ENCODE measurements at regions not wholly inside any gene's neighbourhood (a gene's known extent, or its start where the extent isn't known, plus 50 kb on each side); places are given as distances from the start of the nearest gene placed in this dataset.
"Not testable (repeated sequence)": the region's sequence is repeated elsewhere in the genome, so short reads cannot be mapped to it uniquely, and the experiment has no call there.

DNA sequence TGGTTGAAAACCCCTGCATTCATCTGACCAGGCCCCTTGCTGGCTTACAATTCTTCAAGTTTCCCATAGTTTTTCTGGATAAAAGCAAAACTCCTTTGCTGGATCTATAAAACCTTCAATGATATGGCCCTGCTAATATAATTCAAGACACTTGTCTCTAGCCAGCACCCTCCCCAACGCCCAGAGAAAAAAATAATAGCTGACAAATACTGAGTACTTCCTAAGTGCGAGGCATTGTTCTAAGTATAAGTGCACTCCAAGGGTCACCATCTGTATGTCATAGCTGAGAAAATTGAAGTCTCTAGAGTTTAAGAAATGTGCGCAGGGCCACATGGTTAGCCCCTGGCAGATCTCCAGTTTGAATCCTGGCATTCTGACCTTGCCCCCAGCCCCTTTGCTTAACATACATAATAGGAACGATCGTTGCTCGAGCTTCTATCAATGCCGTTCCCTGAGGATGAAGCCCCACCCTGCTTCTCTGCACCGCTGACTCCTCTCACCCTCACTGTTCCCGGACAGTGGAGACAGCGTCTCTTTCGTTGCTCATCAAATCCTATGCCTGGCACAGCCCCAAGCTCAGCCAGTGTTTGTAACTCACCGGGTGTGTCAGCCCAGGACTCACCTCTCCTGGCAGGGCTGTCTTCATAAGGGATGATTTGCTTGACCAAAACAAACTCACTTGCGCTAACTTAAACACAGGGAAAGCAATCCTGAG is 377.1 kb upstream of the PROK2 start:
- no peak for DNase-seq

DNA sequence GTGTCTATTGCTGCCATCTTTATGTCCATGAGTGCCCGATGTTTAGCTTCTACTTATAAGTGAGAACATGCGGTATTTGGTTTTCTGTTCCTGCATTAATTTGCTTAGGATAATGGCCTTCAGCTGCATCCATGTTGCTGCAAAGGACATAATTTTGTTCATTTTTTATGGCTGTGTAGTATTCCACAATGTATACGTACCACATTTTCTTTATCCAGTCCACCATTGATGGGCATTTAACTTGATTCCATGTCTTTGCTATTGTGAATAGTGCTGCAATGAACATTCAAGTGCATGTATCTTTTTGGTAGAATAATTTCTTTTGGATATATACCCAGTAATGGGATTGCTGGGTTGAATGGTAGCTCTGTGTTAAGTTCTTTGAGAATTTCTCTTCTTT is 376.3 kb upstream of the PROK2 start:
- not testable (repeated sequence) for DNase-seq

DNA sequence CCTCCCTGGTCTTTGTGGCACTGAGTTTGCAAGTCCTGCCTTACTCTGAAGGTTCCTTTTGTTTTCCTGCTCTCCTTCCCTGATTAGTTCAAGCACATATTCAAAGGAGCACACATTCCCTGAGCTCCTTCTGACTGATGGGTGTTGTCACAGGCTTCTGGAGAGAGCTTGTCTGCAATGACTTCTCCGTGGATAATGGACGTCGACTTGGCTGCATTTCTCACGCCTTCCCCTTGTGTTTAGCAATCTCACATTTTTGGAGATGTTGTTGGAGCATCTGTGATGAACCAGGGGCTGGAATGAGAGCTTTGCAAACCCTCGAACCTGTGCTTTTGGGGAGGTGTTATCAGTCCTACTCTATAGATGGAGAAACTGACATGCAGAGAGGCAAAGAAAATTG is 375.4 kb upstream of the PROK2 start:
- no peak for DNase-seq

DNA sequence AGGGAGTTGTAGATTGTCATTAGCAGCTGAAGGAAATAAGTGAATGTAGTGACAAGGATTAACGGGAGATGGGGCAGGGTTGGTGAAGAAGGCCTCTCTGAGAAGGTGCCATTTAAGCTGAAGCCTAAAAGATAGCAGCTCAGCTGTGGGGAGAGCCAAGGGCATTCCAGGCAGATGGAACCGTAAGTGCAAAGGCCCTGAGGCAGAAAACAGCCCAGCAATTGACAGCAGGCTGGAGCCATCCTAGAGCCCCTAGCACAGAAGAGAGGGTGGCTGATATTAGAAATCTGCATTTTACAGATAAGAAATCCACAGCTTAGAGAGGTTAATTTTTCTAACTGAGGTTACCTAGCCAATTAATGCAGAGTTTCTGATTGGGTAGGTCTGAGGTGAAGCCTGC is 374.5 kb upstream of the PROK2 start:
- no peak for DNase-seq

DNA sequence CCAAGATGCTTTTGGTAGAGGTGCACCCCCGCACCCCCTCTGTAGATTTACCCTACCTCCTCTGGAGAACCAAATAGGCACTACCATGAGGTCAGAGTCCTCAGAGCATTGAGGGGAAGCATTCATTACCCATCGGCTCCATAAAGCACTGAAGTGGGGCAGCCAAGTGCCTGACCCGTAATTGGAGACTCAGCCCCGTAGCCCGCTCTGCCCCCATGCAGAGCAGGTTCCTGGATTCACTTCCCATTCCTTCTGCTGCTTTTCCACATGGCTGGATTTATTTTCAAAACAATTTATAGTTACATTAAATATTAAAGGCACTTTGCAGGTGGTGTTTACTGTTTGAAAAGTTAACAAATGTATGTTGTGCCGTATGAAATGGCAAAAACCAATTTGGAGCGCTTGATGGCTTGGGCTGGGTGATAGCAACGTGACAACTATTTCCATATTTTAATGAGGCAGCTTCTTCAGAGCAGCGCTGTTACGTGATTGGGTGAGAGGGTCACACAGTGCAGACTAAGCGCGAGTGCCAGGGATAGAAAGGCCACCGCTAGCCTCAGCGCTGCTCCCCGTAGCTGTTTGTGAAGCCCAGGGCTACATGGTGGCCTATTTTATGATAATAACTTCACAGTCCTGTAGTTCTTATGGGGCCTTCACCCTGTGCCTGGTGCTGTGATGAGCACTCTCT is 373.8 kb upstream of the PROK2 start:
- DNase-seq = no peak

DNA sequence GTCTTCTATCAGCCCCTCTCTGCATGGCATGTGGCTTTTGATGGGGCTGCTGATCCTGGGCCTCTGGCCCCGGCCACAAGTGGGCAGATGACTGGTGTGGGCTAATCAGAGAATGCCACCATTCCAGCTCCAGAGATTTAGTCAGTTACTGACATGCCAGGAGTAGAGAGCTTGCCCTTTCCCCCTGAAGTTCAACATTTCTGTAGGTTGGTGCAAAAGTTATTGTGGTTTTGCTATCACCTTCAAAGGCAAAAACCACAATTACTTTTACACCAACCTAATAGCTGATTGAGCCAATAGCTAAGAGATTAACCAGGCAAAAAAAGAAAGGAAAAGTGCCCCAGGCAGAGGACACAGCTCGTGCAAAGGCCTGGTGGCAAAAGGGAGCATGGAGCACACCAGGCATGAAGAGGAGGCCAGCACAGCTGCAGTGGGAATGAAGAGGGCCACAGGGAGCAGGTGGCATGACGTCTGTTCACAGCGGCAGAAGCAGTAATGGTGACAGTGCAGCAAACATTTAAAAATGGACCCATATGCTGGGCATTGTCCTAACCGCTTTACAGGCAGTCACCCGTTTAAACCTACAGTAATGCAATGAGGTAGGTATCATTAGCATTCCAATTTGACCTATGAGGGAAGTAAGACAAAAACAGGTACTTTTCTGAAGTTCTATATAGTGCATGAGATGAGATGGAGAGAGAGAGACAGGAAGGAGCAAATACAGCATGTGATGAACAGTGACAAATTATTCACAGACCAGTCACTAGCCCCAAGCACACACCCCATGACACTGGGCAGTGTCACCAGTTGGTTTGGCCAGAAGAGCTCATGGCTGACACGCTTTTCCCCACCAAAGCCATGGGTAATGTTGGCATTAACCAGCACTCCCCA is 373.0 kb upstream of the PROK2 start:
- DNase-seq = no peak

DNA sequence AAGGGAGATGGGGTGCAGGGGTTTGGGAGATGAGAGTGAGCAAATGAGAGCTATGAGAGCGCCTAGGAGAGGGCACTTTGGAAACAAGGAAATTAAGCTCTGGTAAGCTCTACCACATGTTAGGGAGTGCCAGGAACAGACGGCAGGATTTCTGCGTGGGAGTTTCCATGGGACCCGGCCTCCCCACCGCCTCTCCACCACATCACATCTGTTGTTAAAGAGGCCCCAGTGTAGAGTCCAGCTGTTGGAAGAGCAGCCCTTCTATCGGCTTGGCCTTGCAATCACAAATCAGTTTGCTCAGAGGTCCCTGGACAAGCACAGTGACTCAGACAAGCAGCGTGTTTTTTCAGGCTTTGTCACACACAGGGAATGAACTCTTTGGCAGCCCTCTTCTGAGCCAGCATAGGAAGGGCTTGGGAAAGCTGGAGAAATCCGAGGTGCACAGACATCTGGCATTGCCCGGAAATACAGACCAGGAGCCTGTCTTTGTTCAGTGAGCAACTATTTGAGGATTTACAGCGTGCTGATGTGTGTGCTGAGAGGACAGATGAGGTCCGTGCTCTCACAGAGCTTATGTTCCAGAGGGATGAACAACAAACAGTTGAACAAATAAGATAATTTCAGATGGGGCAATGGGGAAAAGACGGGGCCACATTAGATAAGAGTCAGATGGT is 370.6 kb upstream of the PROK2 start:
- no peak for DNase-seq

DNA sequence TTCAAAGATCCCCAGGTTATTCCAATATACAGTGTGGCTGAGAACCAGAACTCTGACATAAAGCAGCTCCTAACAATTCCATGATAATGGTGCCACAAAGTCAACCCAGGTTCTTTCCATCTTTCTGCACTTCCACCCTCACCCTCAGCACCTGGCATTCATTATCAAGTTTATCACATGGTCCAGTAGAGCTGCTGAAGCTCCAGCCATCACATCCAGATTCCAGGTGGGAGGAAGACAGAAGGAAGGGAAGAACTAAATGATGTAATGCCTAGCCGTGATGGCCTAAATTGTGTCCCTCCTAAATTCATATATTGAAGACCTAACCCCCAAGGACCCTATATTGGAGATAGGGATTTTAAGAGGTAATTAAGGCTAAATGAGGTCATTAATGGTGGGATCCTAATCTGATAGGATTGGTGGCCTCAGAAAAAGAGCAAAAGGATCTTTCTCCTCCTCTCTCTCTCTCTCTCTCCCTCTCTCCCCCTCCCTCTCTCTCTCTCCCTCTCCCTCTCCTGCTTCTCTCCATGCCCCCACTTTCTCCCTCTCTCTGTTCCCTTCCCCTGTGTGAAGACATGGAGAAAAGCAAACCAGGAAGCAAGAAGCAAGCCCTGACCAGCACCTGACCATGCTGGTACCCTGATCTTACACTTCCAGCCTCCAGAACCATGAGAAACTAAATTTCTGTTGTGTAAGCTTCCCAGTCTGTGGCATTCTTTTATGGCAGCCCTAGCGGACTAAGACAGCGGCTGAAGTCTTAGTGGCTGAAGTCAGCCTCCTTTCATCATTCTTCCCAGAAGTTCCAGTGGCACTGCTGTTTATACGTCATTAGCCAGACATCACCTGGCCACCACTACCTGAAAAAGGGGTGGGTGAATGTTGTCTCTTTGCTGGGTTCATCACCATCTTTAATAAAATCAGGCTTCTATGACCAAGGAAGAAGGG is 369.7 kb upstream of the PROK2 start:
- DNase-seq = no peak

DNA sequence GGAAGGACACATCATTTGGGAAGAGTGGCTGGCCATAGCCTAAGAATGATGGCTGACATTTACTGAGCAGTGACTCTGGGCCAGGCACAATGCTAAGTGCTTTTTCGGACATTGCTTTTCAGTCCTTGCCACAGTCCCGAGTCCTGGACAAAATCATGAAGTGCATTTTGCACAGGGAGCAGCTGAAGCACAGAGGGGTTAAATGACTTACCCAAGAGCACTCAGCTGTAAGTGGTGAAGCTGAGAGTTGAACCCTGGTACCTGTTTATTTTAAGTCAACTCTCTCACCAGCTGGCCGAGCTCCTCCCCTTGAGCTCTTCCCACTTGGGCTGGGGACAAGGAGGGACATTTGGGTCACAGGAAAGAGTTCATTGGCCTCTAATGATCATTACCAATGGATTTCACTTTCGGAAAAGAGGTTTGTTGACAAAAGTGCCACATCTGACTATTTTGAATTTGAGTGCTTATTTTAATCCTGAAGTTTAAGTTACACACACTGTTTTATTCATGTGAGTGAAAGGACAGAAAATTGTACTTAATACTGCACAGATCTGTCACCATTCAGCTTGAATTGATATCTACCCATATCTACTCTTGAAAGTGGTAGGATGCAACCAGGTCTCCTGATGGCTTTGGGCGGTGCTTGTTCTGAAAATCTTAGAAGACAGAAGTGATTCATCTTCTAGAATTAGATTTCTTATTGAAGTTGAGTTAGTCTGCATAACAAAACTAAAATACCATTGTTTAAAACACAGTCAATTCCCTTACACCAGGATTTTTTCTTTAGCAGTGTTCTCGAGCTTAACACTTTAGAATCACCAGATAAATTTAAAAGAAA is 368.7 kb upstream of the PROK2 start:
- DNase-seq = no peak

DNA sequence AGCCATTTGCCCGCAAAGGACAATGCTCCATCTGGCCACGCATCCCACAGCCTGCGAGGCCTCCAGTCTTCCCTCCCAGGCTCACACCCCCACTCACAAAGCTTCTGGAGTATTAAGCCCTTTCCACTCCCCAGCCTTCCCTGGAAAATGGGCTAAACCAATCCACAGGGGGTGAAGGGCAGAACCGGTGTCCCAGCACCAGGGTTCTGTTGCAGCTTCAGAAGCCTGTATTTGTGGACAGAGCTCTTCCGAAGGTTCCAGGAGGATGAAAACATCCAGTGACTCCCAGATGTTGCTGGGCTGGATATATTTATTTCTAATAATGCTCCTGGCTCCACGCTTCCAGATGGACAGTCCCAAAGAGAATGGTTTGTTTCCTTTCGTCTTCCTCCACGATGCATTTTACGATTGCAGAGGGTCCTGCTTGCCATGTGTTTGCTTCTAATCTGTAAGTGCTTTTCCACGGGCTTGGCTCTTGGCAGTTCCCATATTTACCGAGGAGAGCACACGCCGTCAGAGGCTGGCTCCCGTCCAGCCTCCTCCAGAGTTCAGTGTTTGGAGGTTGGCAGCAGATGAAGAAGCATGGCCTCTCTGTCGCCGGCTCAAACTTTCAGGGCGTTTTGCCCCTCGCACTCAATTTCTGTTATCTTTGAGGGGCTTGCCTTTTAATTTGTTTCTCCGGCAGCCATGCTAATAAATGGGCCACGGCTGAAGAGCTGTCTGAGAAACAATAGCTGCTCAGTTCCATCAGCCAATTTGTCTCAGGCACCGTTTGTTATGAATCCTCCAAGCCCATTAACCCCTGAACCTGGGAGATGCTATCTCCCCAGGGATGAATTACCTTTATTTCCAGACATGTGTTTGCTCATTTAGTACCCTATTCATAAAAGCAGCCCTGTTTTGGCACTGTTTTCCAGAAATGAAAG is 367.9 kb upstream of the PROK2 start:
- no peak for DNase-seq

DNA sequence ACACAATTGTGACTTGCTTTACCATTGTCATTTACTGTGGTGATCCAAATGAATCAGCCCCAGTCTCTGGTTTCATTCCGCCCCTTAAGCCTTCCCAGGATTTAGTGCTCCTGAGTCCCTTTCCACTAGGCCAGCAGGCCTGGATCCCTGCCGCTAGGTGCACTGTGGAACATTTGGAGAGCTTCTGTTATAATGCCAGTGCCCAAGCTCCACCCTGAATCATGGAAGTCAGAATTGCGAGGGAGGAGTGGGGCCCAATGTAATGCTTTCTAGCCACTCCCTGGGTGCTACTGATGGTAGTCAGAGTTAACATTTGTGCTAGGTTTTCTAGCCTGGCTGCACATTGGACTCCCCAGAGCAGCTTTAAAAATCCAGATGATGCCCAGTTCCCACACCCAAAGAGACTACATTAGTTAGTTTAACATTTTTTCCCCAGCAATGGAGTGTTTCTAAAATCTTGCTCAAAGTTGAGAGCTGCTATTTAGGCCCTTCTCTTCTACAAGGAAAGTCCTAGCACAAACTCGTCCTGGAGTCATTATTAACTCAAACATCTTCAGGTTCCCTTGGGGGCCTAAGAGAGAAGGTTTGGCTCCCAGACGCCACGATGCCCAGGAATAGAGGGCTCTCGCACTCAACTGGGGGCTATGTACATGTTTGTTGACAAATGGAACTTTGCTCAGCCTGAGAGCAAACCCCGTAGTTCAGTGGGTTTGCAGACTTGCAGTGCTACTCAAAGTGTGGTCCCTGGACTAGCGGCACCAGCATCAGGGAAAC is 366.7 kb upstream of the PROK2 start:
- no peak for DNase-seq

DNA sequence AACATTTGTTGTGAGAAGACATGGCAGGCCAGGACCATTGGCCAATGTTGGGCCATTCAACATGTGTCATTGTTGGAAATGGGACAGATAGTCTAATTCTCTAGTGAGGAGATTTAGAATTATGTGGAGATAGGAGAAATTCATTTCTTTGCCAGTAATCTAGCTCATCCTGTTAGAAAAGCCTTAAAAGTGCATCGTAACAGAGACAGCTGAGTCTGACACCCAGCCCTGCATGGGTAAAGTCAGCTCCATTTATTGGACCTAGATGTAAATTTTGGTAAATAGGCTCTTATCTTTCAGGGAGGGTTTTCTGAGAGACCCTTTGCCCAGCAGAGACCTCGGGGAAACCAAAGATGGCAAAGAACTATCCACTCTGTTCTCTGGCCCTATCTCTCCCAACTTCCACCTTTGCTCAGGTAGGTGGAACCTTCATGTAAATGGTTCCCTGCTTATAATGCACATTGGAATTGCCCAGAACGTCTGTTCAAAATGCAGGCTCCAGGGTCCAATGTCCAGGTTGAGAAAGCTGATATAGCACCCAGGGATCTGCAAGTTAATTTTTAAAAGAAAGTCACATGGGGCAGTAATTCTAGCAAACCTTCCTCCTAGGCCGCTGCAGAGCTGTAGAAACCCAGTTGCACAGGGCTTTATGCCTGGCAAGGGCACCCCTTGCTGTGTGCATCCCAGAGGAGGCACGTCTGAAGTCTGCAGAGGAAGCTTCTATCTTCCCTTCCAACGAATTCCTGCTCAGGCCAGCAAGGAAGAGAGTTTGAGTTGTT is 365.9 kb upstream of the PROK2 start:
- DNase-seq = no peak

DNA sequence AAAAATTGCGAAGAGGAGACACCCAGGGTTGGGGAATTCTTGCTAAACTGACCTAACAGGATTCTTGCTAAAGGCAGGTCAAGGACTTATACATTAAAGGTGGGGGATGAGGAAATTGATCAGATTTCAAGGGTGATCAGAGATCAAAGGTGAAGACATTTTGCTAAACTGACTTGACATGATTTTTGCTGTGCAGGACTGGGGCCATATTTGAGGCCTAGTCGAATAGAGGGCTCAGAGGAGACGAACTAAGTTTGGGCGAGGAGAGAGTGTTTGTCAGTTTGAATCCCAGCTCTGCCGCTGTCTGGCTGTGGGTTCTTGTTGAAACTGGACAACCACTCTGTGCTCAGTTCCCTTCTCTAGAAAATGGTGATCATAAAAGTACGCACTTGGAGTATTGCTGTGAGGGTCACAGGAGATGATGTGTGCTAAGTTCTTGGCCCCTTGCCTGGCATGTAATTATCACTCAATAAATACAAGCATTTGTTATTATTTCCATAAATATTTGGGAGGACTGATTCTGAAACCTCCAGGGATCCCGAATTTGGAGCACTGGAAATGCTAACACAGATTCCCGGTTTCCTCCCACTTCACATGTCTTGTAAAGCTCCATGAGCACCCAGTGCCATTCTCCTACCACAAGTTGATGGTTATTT is 364.8 kb upstream of the PROK2 start:
- no peak for DNase-seq

DNA sequence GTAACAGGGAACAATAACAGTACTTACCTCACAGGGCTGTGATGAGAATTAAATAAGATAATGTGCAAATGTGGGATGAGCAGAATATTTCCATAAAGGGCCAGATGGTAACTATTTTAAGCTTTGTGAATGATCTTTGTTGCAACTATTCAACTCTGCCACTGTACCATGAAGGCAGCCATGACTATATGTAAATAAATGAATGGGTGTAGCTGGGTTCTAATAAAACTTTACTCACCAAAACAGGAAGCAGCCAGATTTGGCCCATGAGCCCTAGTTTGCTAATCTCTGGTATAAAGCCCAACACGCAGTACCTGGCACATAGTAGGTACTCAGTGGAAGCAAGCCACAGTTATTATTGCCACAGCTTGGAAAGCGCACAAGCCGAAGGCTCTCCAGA is 362.7 kb upstream of the PROK2 start:
- no peak for DNase-seq

DNA sequence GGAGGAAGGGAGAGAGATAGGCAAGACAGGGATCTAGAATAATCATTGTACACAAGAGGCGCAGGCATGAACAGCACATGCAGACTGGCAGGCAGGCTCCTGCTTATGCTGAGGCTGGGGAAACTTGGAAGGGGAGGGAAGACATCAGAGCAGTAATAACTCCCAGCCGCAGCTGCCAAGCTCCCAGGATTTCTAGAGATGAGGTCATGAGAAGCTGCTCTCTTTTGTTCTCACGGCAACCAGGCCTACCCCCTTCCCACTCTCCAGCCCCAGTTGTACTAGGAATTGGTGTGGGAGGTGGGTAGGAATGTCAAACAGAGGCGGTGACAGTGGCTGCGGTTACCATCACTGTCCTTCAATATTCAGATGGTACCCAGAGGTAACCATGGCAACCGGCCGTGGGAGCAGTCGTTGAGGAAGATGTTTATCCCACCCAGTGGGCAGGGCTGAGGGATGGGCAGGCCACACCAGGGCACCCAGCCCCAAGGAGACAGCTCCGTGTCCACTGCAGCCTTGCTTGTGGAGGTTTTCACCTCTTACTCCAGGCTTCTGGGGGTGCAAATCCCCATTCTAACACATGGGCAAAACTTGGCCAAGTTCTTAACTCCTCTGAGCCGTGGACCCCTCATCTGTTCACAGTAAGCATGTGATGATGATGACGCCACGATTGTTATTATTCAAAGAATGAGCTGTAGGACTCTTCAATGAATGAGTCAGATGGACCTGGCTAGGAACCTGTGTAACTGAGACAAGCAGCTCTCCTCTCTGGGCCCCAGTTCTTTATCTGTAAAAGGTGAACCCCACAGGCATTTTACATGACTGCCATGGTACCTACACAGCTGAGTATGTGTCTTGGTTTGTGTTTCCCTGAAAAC is 360.8 kb upstream of the PROK2 start:
- DNase-seq = no peak

DNA sequence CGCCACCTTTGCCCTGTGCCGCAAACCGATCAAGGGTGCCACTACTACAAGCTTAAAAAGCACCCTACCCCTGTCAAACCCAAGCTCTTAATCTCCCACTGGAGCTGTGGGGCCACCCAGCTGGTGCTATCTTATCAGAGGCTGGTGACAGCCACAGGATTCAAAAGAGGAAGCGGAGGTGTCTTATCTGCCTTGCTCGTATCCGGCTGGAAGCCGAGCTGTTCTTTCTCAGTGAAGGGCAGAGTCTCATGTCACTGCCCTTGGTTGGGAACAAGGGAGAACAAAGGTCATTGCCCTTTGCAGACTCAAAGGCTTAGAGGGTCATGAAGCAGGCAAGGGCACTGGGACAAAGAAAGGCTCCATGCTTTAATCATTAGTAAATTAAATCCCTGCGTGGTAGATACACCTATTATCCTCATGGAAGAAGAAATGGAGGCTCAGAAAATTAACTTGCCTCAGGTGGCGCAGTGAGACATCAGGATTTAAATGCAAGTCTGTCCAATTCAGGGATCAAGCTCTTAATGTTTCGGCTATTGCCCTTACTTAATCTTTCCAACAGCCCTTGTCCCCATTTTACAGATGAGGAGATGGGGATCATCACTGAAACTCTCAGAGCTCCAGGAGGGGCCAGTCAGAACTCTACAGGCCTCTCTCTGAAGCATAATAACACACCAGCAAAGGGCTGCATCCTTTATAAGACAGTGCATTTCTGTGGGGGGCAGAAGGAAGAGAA is 360.0 kb upstream of the PROK2 start:
- no peak for DNase-seq
